ENCODE measurements at regions not wholly inside any gene's neighbourhood (a gene's known extent, or its start where the extent isn't known, plus 50 kb on each side); places are given as distances from the start of the nearest gene placed in this dataset.

- no peak overlapping the region for H3K4me2 ChIP-seq
Observed at GRCh38 chr21:28636752-28637691, 355.7 kb downstream of the LTN1 start.

More at GRCh38 chr21:28636752-28637691, 355.7 kb downstream of the LTN1 start:
- H3K79me2 ChIP-seq (replicated peaks; ENCODE audit: insufficient read depth): no peaks in the 10 kb centered on the region
- TF ChIP-seq, protein P1, sequence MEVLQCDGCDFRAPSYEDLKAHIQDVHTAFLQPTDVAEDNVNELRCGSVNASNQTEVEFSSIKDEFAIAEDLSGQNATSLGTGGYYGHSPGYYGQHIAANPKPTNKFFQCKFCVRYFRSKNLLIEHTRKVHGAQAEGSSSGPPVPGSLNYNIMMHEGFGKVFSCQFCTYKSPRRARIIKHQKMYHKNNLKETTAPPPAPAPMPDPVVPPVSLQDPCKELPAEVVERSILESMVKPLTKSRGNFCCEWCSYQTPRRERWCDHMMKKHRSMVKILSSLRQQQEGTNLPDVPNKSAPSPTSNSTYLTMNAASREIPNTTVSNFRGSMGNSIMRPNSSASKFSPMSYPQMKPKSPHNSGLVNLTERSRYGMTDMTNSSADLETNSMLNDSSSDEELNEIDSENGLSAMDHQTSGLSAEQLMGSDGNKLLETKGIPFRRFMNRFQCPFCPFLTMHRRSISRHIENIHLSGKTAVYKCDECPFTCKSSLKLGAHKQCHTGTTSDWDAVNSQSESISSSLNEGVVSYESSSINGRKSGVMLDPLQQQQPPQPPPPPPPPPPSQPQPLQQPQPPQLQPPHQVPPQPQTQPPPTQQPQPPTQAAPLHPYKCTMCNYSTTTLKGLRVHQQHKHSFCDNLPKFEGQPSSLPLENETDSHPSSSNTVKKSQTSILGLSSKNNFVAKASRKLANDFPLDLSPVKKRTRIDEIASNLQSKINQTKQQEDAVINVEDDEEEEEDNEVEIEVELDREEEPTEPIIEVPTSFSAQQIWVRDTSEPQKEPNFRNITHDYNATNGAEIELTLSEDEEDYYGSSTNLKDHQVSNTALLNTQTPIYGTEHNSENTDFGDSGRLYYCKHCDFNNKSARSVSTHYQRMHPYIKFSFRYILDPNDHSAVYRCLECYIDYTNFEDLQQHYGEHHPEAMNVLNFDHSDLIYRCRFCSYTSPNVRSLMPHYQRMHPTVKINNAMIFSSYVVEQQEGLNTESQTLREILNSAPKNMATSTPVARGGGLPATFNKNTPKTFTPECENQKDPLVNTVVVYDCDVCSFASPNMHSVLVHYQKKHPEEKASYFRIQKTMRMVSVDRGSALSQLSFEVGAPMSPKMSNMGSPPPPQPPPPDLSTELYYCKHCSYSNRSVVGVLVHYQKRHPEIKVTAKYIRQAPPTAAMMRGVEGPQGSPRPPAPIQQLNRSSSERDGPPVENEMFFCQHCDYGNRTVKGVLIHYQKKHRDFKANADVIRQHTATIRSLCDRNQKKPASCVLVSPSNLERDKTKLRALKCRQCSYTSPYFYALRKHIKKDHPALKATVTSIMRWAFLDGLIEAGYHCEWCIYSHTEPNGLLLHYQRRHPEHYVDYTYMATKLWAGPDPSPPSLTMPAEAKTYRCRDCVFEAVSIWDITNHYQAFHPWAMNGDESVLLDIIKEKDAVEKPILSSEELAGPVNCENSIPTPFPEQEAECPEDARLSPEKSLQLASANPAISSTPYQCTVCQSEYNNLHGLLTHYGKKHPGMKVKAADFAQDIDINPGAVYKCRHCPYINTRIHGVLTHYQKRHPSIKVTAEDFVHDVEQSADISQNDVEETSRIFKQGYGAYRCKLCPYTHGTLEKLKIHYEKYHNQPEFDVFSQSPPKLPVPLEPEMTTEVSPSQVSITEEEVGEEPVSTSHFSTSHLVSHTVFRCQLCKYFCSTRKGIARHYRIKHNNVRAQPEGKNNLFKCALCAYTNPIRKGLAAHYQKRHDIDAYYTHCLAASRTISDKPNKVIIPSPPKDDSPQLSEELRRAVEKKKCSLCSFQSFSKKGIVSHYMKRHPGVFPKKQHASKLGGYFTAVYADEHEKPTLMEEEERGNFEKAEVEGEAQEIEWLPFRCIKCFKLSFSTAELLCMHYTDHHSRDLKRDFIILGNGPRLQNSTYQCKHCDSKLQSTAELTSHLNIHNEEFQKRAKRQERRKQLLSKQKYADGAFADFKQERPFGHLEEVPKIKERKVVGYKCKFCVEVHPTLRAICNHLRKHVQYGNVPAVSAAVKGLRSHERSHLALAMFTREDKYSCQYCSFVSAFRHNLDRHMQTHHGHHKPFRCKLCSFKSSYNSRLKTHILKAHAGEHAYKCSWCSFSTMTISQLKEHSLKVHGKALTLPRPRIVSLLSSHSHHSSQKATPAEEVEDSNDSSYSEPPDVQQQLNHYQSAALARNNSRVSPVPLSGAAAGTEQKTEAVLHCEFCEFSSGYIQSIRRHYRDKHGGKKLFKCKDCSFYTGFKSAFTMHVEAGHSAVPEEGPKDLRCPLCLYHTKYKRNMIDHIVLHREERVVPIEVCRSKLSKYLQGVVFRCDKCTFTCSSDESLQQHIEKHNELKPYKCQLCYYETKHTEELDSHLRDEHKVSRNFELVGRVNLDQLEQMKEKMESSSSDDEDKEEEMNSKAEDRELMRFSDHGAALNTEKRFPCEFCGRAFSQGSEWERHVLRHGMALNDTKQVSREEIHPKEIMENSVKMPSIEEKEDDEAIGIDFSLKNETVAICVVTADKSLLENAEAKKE (CRISPR knock-in tag; IDR thresholded peaks at IDR 0.05): no peak
- TF ChIP-seq, protein P2, sequence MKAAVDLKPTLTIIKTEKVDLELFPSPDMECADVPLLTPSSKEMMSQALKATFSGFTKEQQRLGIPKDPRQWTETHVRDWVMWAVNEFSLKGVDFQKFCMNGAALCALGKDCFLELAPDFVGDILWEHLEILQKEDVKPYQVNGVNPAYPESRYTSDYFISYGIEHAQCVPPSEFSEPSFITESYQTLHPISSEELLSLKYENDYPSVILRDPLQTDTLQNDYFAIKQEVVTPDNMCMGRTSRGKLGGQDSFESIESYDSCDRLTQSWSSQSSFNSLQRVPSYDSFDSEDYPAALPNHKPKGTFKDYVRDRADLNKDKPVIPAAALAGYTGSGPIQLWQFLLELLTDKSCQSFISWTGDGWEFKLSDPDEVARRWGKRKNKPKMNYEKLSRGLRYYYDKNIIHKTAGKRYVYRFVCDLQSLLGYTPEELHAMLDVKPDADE (IDR thresholded peaks at IDR 0.05): no peak
- TF ChIP-seq CREB1 (CRISPR knock-in tag; IDR thresholded peaks at IDR 0.05; ENCODE audit: low read depth): no peak
- no peak for TF ChIP-seq POLR2AphosphoS5 (IDR thresholded peaks at IDR 0.05; ENCODE audit: low read depth)
- no peak for TF ChIP-seq ZNF331 (CRISPR knock-in tag; IDR thresholded peaks at IDR 0.05; ENCODE audit: low read depth)
- TF ChIP-seq EZH2 (IDR thresholded peaks at IDR 0.05; ENCODE audit: low read depth, unreplicated experiment): no peak
- TF ChIP-seq STAT1 (IDR thresholded peaks at IDR 0.05; ENCODE audit: unreplicated experiment): no peak
- no peak for TF ChIP-seq ZNF114 (CRISPR knock-in tag; IDR thresholded peaks at IDR 0.05)
- TF ChIP-seq JUNB (IDR thresholded peaks at IDR 0.05; ENCODE audit: unreplicated experiment): no peak
- no peak for TF ChIP-seq EZH2phosphoT487 (IDR thresholded peaks at IDR 0.05; ENCODE audit: unreplicated experiment)
- TF ChIP-seq, protein P3, sequence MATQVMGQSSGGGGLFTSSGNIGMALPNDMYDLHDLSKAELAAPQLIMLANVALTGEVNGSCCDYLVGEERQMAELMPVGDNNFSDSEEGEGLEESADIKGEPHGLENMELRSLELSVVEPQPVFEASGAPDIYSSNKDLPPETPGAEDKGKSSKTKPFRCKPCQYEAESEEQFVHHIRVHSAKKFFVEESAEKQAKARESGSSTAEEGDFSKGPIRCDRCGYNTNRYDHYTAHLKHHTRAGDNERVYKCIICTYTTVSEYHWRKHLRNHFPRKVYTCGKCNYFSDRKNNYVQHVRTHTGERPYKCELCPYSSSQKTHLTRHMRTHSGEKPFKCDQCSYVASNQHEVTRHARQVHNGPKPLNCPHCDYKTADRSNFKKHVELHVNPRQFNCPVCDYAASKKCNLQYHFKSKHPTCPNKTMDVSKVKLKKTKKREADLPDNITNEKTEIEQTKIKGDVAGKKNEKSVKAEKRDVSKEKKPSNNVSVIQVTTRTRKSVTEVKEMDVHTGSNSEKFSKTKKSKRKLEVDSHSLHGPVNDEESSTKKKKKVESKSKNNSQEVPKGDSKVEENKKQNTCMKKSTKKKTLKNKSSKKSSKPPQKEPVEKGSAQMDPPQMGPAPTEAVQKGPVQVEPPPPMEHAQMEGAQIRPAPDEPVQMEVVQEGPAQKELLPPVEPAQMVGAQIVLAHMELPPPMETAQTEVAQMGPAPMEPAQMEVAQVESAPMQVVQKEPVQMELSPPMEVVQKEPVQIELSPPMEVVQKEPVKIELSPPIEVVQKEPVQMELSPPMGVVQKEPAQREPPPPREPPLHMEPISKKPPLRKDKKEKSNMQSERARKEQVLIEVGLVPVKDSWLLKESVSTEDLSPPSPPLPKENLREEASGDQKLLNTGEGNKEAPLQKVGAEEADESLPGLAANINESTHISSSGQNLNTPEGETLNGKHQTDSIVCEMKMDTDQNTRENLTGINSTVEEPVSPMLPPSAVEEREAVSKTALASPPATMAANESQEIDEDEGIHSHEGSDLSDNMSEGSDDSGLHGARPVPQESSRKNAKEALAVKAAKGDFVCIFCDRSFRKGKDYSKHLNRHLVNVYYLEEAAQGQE (IDR thresholded peaks at IDR 0.05; ENCODE audit: unreplicated experiment): no peak
- TF ChIP-seq CTCF (conservative IDR thresholded peaks at IDR 0.05; ENCODE audit: low read depth in 2 of 2): no peak
- no peak for TF ChIP-seq NANOG (IDR thresholded peaks at IDR 0.05; ENCODE audit: borderline replicate concordance)
- peak overlapping the region; percentile 20; the same call in 1 of the 2 replicates for H2AFZ ChIP-seq
- H3K36me3 Mint-ChIP-seq (ENCODE audit: low read depth): no peaks in the 10 kb centered on the region
- no peaks in the 10 kb centered on the region for H3F3A ChIP-seq (replicated peaks; ENCODE audit: low read depth)
- no peak overlapping the region for H3K4me3 Mint-ChIP-seq
- no peaks in the 10 kb centered on the region; the same call in 2 of the 3 replicates for H3K9me3 Mint-ChIP-seq
- no peak overlapping the region for H3K4me3 ChIP-seq
- H3K27me3 ChIP-seq (ENCODE audit: insufficient read depth): no peaks in the 10 kb centered on the region
- H3K27me3 Mint-ChIP-seq (ENCODE audit: insufficient read depth, low read depth, poor library complexity): peaks cover 2% of the 10 kb centered on the region
- H3K36me3 ChIP-seq (ENCODE audit: insufficient read depth): no peaks in the 10 kb centered on the region
- DNase-seq (ENCODE audit: low spot score) (no peak), ATAC-seq (no peak)
- peaks cover 11% of the 10 kb centered on the region; the same call in 2 of the 3 replicates for H3K4me1 Mint-ChIP-seq
- H4K20me1 ChIP-seq (replicated peaks; ENCODE audit: insufficient read depth): no peaks in the 10 kb centered on the region
- H3K9me2 ChIP-seq (ENCODE audit: insufficient read depth): peaks cover 16% of the 10 kb centered on the region
- H3K27ac ChIP-seq (ENCODE audit: low read depth): no peak overlapping the region
- H3K27ac Mint-ChIP-seq: peak overlapping the region; percentile 55
- H3K4me1 ChIP-seq (ENCODE audit: insufficient read depth): no peaks in the 10 kb centered on the region; the same call in 1 of the 2 replicates

All from GM23338 (cell line).